Upper lobe of left lung (tissue), 4 donors: ENCODE measurements at regions not wholly inside any gene's neighbourhood (a gene's known extent, or its start where the extent isn't known, plus 50 kb on each side); places are given as distances from the start of the nearest gene placed in this dataset.

ENCODE experiments used
- POLR2A ChIP-seq, 4 donors: fragments of 450-650 bp; IDR thresholded peaks; one replicate each; pipeline ENCODE4 v1.5.1; 2016 to 2017; ENCODE audit warnings: antibody characterized with exemption in 4 of 4, mild to moderate bottlenecking in 2 of 4
- TF ChIP-seq, protein P1 (sequence below), 6 experiments: fragments of 450-650 bp in 4 of 6; fragments of 200-600 bp in 2 of 6; sonication (generic) in 2 of 6; IDR thresholded peaks; one replicate each; pipeline ENCODE4 v1.5.1; 2016 to 2019; ENCODE audit warnings: antibody characterized with exemption in 6 of 6

DNA sequence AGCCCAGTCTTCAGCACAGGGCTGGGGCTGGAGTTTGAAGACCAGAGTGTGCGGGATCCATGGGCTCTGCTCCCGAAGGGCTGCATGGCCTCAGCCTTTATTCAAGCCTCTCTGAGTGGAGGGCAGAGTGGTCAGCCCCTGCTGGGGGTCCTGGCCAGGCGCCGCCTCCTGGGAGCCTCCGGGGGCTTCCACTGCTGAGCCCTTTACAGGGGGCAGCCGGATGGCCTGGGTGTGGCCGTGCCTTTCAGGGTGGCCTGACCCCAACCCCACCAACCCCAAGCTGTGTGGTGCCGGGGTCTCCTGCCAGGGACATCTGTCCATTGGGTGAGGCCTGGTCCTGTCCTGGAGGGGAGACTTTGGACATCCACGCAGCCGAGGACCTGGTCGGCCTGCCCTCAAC is 76.0 kb upstream of the SLCO4A1 start:
- TF ChIP-seq, protein P1, sequence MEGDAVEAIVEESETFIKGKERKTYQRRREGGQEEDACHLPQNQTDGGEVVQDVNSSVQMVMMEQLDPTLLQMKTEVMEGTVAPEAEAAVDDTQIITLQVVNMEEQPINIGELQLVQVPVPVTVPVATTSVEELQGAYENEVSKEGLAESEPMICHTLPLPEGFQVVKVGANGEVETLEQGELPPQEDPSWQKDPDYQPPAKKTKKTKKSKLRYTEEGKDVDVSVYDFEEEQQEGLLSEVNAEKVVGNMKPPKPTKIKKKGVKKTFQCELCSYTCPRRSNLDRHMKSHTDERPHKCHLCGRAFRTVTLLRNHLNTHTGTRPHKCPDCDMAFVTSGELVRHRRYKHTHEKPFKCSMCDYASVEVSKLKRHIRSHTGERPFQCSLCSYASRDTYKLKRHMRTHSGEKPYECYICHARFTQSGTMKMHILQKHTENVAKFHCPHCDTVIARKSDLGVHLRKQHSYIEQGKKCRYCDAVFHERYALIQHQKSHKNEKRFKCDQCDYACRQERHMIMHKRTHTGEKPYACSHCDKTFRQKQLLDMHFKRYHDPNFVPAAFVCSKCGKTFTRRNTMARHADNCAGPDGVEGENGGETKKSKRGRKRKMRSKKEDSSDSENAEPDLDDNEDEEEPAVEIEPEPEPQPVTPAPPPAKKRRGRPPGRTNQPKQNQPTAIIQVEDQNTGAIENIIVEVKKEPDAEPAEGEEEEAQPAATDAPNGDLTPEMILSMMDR (IDR thresholded peaks at IDR 0.05) = no peak
- no peak for TF ChIP-seq POLR2A (IDR thresholded peaks at IDR 0.05)
